ENCODE measurements at regions not wholly inside any gene's neighbourhood (a gene's known extent, or its start where the extent isn't known, plus 50 kb on each side); places are given as distances from the start of the nearest gene placed in this dataset.

DNA sequence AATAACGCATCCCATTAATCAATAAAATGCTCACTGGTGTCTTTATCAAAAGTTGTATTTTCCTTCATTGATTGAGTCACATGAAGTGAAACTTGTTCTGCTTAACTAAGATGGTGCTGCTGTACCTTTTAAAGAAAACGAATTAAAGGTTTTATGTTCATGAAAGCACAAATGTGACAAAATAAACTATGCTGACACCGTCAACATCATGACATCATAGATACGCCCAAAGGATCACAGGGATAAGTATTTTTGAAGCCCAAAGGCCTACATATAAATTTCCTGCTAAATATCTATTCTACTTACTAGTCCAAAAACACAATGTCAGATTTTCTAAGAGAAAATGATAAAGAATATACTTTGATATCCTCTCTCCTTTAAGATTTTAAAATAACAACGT, 94.4 kb downstream of the FAM217A start:
- TF ChIP-seq GATA3 (IDR thresholded peaks at IDR 0.05; ENCODE audit: low read depth, low read length) = no peak
- TF ChIP-seq GATA2 (IDR thresholded peaks at IDR 0.05; ENCODE audit: low read depth, low read length) = no peak

Data from SH-SY5Y (cell line).